Liver (tissue), 8 donors: ENCODE measurements at regions not wholly inside any gene's neighbourhood (a gene's known extent, or its start where the extent isn't known, plus 50 kb on each side); places are given as distances from the start of the nearest gene placed in this dataset.

Experiments
- DNase-seq: peaks from one replicate; pipeline ENCODE4 v3.0.0-alpha.2; 2017; ENCODE audit warnings: low spot score
- H3K27ac ChIP-seq, 2 donors: one replicate each; pipeline ENCODE4 v1.7.0; 2013; ENCODE audit warnings: inconsistent platforms in 2 of 2, low read length in 2 of 2, control low read depth in 1 of 2, low read depth in 1 of 2, mild to moderate bottlenecking in 1 of 2
- H3K27me3 ChIP-seq, 4 donors: one replicate each; pipeline versions ENCODE4 v1.6.1 to v1.7.0; 2013; ENCODE audit warnings: low read length in 3 of 4, inconsistent platforms in 1 of 4, mild to moderate bottlenecking in 1 of 4, moderate library complexity in 1 of 4; ENCODE audit not compliant: control insufficient read depth in 4 of 4, insufficient read depth in 4 of 4
- H3K36me3 ChIP-seq, 4 donors: one replicate each; pipeline versions ENCODE4 v1.6.1 to v1.7.0; 2013; ENCODE audit warnings: low read length in 3 of 4, mild to moderate bottlenecking in 3 of 4, low read depth in 1 of 4, moderate library complexity in 1 of 4; ENCODE audit not compliant: control insufficient read depth in 4 of 4, insufficient read depth in 3 of 4
- H3K4me1 ChIP-seq, 4 donors: one replicate each; pipeline versions ENCODE4 v1.6.1 to v1.7.0; 2013; ENCODE audit warnings: low read length in 3 of 4, mild to moderate bottlenecking in 3 of 4, moderate library complexity in 1 of 4; ENCODE audit not compliant: control insufficient read depth in 4 of 4, insufficient read depth in 4 of 4
- H3K4me3 ChIP-seq, 3 donors: one replicate each; pipeline versions ENCODE4 v1.6.1 to v1.7.0; 2013; ENCODE audit warnings: low read length in 3 of 3, control low read depth in 1 of 3, low read depth in 1 of 3, mild to moderate bottlenecking in 1 of 3
- H3K9ac ChIP-seq, 2 donors: one replicate each; pipeline ENCODE4 v1.7.0; 2013; ENCODE audit warnings: low read length in 2 of 2, mild to moderate bottlenecking in 2 of 2, moderate library complexity in 2 of 2, control low read depth in 1 of 2, low read depth in 1 of 2
- H3K9me3 ChIP-seq, 4 donors: one replicate each; pipeline versions ENCODE4 v1.6.1 to v1.7.0; 2013; ENCODE audit warnings: low read length in 3 of 4; ENCODE audit not compliant: control insufficient read depth in 4 of 4
- ATF3 ChIP-seq: IDR thresholded peaks from 2 replicates; pipeline ENCODE4 v1.6.1; 2016; ENCODE audit warnings: antibody characterized with exemption
- CTCF ChIP-seq: fragments of 150-350 bp; IDR thresholded peaks from 2 replicates; pipeline ENCODE4 v1.5.1; 2017; ENCODE audit warnings: improper control_type of control experiment, low read depth, low read length; ENCODE audit not compliant: missing input control
- FOXA1 ChIP-seq: IDR thresholded peaks from 2 replicates; pipeline ENCODE4 v1.6.1; 2016; ENCODE audit warnings: antibody characterized with exemption
- FOXA2 ChIP-seq: IDR thresholded peaks from 2 replicates; pipeline ENCODE4 v1.6.1; 2016; ENCODE audit warnings: antibody characterized with exemption
- JUND ChIP-seq, 2 donors: IDR thresholded peaks; 2 replicates each; pipeline ENCODE4 v1.6.1; 2016; ENCODE audit warnings: antibody characterized with exemption in 2 of 2
- MAX ChIP-seq: IDR thresholded peaks from 2 replicates; pipeline ENCODE4 v1.6.1; 2016; ENCODE audit warnings: antibody characterized with exemption
- NR2F2 ChIP-seq: IDR thresholded peaks from 2 replicates; pipeline ENCODE4 v1.6.1; 2016; ENCODE audit warnings: antibody characterized with exemption
- RAD21 ChIP-seq, 2 donors: IDR thresholded peaks; 2 replicates each; pipeline ENCODE4 v1.6.1; 2016; ENCODE audit warnings: antibody characterized with exemption in 2 of 2, mild to moderate bottlenecking in 2 of 2
- REST ChIP-seq: IDR thresholded peaks from 2 replicates; pipeline ENCODE4 v1.6.1; 2016; ENCODE audit warnings: antibody characterized with exemption, mild to moderate bottlenecking
- TAF1 ChIP-seq: conservative IDR thresholded peaks from 2 replicates; pipeline ENCODE4 v1.6.1; 2016; ENCODE audit warnings: antibody characterized with exemption, mild to moderate bottlenecking
- YY1 ChIP-seq: IDR thresholded peaks from 2 replicates; pipeline ENCODE4 v1.6.1; 2016; ENCODE audit warnings: antibody characterized with exemption, mild to moderate bottlenecking
- ZBTB33 ChIP-seq: IDR thresholded peaks from 2 replicates; pipeline ENCODE4 v1.6.1; 2016; ENCODE audit warnings: antibody characterized with exemption
- WGBS: extraction: QIAGEN DNeasy Blood & Tissue Kit; methylation state at CpG from one replicate; pipeline ENCODE4 v1.1.7; 2013; 5-methylcytosine and 5-hydroxymethylcytosine counted together
- donor health status: healthy.
- donor health status: healthy.
- donor health status: healthy.
- donor health status: healthy.
- donor health status: healthy.

GRCh38 chr13:109447667-109448066 lies 338.7 kb downstream of the IRS2 start:
- Histone ChIP-seq H3K4me1 (no peaks in the 10 kb centered on the region), H3K9ac (no peak overlapping the region), H3K27ac (no peak overlapping the region), H3K9me3 (no peaks in the 10 kb centered on the region), H3K4me3 (no peak overlapping the region), H3K27me3 (no peaks in the 10 kb centered on the region), H3K36me3 (no peaks in the 10 kb centered on the region)
- TF ChIP-seq TAF1 (no peak), JUND (IDR thresholded peaks at IDR 0.05) (no peak), FOXA1 (no peak), RAD21 (IDR thresholded peaks at IDR 0.05) (no peak), ZBTB33 (no peak), MAX (no peak)
- no peak for DNase-seq
- 92% methylated on average over 4 of the region's 4 CpGs for WGBS

GRCh38 chr13:109440320-109440719 lies 346.1 kb downstream of the IRS2 start:
- Histone ChIP-seq H3K9me3 (no peaks in the 10 kb centered on the region), H3K36me3 (no peaks in the 10 kb centered on the region), H3K4me1 (no peaks in the 10 kb centered on the region), H3K4me3 (no peak overlapping the region), H3K27ac (no peak overlapping the region), H3K27me3 (no peaks in the 10 kb centered on the region), H3K9ac (no peak overlapping the region)
- no peak for DNase-seq
- 86% methylated on average over 4 of the region's 4 CpGs for WGBS
- TF ChIP-seq NR2F2, result no peak
- no peak for TF ChIP-seq YY1
- no peak for TF ChIP-seq CTCF
- no peak for TF ChIP-seq JUND (IDR thresholded peaks at IDR 0.05)
- TF ChIP-seq FOXA1, result no peak
- no peak for TF ChIP-seq REST
- TF ChIP-seq ATF3, result no peak
- TF ChIP-seq TAF1, result no peak
- no peak for TF ChIP-seq MAX
- TF ChIP-seq RAD21 (IDR thresholded peaks at IDR 0.05), result no peak
- no peak for TF ChIP-seq FOXA2
